Activated naive CD8-positive, alpha-beta T cell treated with anti-CD3 and anti-CD28 coated beads, Interleukin-2, amount 10 ng/mL, durations not matched to agents 7 days and 5 days (primary cell): ENCODE measurements at regions not wholly inside any gene's neighbourhood (a gene's known extent, or its start where the extent isn't known, plus 50 kb on each side); places are given as distances from the start of the nearest gene placed in this dataset.

Experiments used
- ATAC-seq: fragments of 150-1000 bp; cut with Tn5 transposase; one replicate; pipeline ENCODE4 v1.10.0; 2021; ENCODE audit warnings: low read depth, moderate library complexity
- POLR2A ChIA-PET: fragments of 350-600 bp; sonication (Branson Sonifier 250); formaldehyde crosslinking; loops from one replicate; lab custom pipeline; 2021; ENCODE audit warnings: antibody characterized with exemption; lab: Charles Lee
- DNase-seq: peaks from one replicate; pipeline ENCODE4 v3.0.0; 2021
- H3K27ac Mint-ChIP-seq: one replicate; pipeline ENCODE4 v1.8.0; 2022; ENCODE audit warnings: mild to moderate bottlenecking, mixed read lengths
- H3K27me3 Mint-ChIP-seq: one replicate; pipeline ENCODE4 v1.8.0; 2022; ENCODE audit warnings: mild to moderate bottlenecking, moderate library complexity, mixed read lengths
- H3K36me3 Mint-ChIP-seq: one replicate; pipeline ENCODE4 v1.8.0; 2021; ENCODE audit warnings: mild to moderate bottlenecking, mixed read lengths
- H3K4me1 Mint-ChIP-seq: one replicate; pipeline ENCODE4 v1.8.0; 2021; ENCODE audit warnings: mixed read lengths
- H3K4me3 Mint-ChIP-seq: one replicate; pipeline ENCODE4 v1.8.0; 2022; ENCODE audit warnings: mild to moderate bottlenecking, moderate library complexity, mixed read lengths
- H3K9me3 Mint-ChIP-seq: one replicate; pipeline ENCODE4 v1.8.0; 2021; ENCODE audit warnings: mixed read lengths

DNA sequence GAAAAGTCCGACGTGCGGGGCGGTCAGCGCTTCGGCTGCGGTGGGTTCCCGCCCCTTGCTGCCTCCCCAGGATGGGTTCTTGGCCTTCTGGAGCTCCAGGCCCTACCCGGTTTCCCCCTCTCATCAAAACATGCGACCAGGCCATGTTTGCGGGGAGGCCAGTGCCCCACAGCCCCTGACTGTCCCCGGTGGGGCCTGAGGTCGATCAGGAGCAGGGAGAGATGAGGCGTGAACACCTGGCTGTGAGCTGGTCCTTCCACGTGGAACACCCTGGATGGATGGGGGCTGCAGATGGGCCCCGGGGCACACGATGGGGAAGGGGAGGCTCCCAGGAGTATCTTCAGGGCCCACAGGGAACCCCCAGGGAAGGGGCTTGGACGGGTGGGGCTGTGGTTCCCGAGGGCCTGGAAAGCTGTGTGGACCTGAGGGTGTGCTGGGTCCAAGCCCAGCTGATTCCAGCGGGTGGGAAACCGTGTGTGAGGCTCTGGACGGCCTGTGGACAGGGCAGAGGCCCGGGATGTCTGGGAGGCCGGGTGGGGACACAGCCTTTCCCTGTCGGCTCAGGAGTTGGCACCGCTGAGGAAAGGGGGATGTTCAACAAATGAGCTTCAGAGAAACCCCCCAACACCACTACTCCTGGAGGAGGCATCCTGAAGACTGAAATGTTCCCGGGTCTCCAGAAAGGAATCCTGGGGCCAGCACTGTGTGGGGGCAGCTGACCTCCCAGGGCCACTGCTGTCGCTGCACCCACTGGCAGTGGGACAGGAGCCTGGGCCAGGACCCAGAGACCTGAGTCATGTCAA is 187.0 kb upstream of the C14orf180 start:
- peak overlapping the region; percentile 39 for H3K4me3 Mint-ChIP-seq
- ATAC-seq = no peak

DNA sequence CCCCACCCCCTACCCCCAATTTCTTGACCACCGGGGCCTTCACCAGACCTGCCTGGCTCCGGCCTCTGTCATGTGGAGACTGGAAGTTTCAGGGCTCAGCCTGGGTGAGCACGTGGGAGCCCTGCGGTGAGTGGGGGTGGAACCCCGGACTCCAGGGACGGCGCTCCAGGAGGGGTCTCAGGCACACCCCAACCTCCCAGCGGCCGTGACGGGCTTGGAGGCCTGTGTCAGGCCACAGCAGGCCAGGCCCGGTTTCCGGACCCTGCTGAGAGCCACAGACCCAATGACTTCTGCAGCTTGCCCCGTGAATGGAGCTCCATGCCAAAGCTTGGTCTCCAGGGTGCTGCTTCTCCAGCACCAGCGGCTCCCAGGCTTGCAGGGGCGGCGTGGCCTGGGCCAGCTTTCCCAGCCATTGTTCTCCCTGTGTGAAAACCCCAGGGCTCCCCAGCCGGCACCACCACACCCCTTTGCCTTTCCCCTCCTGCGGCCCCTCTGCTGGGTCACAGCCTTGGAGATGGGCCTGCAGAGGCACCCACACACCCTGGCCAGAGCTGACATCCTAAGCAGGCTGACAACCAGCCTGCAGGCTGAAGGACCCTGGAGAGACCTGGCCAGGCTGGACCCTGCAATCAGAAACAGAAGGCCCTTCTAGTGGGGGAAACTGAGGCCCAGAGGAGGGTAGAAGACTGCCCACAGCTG is 186.2 kb upstream of the C14orf180 start:
- Mint-ChIP-seq H3K36me3 (peaks cover 7% of the 10 kb centered on the region), H3K27me3 (no peaks in the 10 kb centered on the region), H3K4me3 (peak overlapping the region; percentile 83), H3K4me1 (peaks cover 36% of the 10 kb centered on the region), H3K9me3 (peaks cover 10% of the 10 kb centered on the region), H3K27ac (peak overlapping the region; percentile 96)
- POLR2A ChIA-PET = no interaction called here
- peak; percentile 37 for DNase-seq
- ATAC-seq = no peak

More for the DNA sequence above, 187.0 kb upstream of the C14orf180 start:
- H3K27ac Mint-ChIP-seq = peak overlapping the region; percentile 63
- POLR2A ChIA-PET = no interaction called here
- H3K36me3 Mint-ChIP-seq = peaks cover 3% of the 10 kb centered on the region
- peak; percentile 28 for DNase-seq
- H3K4me1 Mint-ChIP-seq = peaks cover 36% of the 10 kb centered on the region
- H3K9me3 Mint-ChIP-seq = peaks cover 6% of the 10 kb centered on the region
- H3K27me3 Mint-ChIP-seq = no peaks in the 10 kb centered on the region

DNA sequence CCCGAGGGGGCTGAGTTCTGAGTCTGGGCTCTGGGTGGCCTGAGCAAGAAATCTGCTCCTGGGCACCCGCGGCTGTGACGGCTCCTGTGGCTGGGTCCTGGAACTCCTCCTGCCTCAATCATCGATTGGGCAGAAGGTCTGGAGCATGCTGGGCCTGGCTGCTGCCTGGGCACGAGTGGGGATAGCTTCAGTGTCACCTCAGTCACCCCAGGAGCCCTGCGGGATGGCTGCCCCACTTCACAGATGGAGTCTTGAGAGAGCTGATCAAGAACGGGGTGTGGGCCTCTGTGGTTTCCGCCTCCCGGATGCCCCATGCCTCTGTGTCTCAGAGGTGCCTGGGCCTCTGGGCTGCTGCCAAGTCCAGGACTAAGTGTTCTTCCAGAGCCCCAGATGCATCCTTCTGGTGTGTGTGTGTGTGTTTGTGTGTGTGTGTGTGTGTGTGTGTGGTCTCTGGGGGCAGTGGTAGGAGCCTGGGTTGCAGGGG is 185.6 kb upstream of the C14orf180 start:
- Mint-ChIP-seq H3K27ac (peak overlapping the region; percentile 96), H3K4me1 (peaks cover 36% of the 10 kb centered on the region), H3K4me3 (peak overlapping the region; percentile 83), H3K27me3 (no peaks in the 10 kb centered on the region), H3K9me3 (peaks cover 10% of the 10 kb centered on the region), H3K36me3 (peaks cover 7% of the 10 kb centered on the region)
- ATAC-seq (peak; percentile 89), DNase-seq (peak; percentile 65)
- POLR2A ChIA-PET = no interaction called here

DNA sequence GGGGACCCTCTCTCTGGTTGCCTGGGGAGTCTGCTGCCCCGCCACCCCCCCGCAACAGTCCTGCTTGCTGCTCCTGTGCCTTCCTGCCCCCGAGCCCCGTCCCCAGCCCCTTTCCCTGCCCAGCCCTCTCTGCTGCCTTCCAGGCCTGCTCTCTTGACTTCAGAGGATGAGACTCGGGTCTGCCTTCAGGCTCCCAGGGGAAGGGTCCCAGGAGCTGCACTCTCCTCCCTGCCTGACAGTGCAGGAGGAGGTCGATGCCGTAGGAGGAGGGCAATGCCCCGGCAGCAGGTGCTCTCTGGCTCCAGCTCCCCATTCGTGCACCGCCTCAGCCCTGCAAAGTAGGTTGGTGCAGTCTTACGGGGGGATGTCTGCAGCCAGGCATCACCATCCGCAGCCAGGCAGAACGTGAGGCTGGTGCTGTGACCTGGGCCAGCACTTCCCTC is 185.1 kb upstream of the C14orf180 start:
- POLR2A ChIA-PET = no interaction called here
- peak overlapping the region; percentile 96 for H3K27ac Mint-ChIP-seq
- H3K9me3 Mint-ChIP-seq = peaks cover 10% of the 10 kb centered on the region
- H3K4me3 Mint-ChIP-seq = peak overlapping the region; percentile 83
- ATAC-seq (peak; percentile 1), DNase-seq (no peak)
- H3K4me1 Mint-ChIP-seq = peaks cover 38% of the 10 kb centered on the region
- H3K27me3 Mint-ChIP-seq = no peaks in the 10 kb centered on the region
- H3K36me3 Mint-ChIP-seq = peaks cover 7% of the 10 kb centered on the region

DNA sequence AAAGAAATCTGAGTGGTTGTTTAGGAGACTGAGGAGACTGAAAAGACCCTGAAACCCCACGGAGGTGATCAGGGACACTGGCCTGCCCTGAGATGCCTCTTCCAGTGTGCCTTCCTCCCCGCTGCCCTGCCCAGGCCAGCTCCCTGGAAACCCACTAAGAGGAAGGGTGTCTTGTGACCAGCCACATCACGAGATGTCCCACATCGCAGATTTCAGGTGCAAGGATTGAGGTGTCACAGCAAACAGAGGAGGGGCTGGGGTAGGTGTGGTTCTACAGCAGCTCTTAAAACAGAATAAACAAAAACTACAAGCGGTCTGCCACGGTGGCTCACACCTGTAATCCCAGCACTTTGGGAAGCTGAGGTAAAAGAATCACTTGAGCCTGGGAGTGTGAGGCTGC is 184.3 kb upstream of the C14orf180 start:
- ATAC-seq (no peak), DNase-seq (no peak)
- peaks cover 36% of the 10 kb centered on the region for H3K4me1 Mint-ChIP-seq
- POLR2A ChIA-PET = no interaction called here
- no peak overlapping the region for H3K27ac Mint-ChIP-seq
- no peaks in the 10 kb centered on the region for H3K27me3 Mint-ChIP-seq
- peaks cover 7% of the 10 kb centered on the region for H3K36me3 Mint-ChIP-seq
- peaks cover 10% of the 10 kb centered on the region for H3K9me3 Mint-ChIP-seq
- H3K4me3 Mint-ChIP-seq = no peak overlapping the region

DNA sequence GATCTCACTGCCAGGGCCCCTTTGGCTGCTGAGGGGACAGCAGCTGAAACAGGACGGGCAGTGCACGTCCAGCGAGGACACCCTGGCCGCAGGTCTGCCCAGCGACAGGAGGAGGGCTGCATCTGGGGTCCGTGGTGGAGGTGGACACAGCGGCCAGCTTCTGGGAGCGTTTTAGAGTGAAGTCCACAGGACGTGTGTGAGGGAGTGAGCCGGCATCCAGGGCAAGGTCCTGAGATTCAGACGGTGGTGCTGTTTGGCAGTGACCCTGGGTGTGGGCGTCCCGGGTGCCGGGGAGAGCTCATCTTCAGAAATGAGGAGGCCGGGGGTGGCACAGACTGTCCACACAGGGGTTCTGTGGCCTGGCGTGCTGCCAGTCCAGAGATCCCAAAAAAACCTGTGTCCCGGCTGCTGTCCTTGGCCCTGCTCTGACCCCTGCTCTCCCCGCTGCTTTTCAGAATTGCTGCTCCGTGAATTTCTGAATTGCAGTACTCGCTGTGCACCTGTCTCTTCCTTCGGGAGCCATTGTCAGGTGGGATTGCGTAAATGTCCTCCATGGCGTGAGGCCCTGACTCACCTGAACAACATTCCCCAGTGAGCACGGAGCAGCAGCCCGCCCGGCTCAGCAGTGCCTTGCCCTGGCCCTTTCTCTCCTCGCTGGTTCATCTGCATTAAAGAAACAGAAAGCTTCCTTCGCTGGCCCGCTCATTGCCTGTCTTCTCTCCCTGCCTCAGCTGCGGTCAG is 183.5 kb upstream of the C14orf180 start:
- no peaks in the 10 kb centered on the region for H3K27me3 Mint-ChIP-seq
- POLR2A ChIA-PET = no interaction called here
- ATAC-seq = no peak
- H3K4me3 Mint-ChIP-seq = no peak overlapping the region
- no peak for DNase-seq
- H3K36me3 Mint-ChIP-seq = peaks cover 7% of the 10 kb centered on the region
- H3K4me1 Mint-ChIP-seq = peaks cover 30% of the 10 kb centered on the region
- no peak overlapping the region for H3K27ac Mint-ChIP-seq
- peaks cover 10% of the 10 kb centered on the region for H3K9me3 Mint-ChIP-seq

DNA sequence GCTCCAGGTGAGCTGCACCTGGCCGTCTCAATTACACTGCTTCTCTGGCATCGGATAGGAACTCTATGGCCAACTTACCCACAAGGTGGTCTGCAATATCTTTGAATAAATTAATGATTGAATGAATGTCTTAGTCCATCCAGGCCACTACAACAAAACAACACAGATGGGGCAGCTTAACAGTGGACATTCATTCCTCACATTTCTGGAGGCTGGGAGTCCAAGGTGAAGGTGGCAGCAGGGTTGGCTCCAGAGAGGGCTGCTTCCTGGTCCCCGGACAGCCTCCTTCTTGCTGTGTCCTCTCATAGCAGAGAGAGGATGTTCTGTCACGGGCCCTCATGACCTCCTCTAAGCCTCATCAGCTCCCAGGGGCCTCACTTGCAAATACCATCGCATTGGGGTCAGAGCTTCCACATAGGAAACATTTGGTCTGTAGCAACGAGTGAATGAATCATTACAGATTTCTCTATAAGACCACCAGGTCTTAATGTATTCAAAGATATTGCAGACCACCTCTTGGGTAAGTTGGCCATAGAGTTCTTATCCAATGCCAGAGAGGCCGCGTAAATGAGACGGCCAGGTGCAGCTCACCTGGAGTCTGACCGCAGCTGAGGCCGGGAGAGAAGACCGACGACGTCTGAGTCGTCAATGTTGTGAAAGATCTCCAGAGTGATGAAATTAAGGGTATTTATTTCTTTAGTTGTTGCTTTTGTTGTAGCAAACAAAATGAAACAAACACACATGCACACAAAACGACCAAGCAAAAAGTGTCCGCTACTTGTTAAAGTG is 182.7 kb upstream of the C14orf180 start:
- Mint-ChIP-seq H3K27me3 (no peaks in the 10 kb centered on the region), H3K36me3 (peaks cover 7% of the 10 kb centered on the region), H3K9me3 (peaks cover 10% of the 10 kb centered on the region), H3K27ac (no peak overlapping the region), H3K4me3 (no peak overlapping the region), H3K4me1 (peaks cover 27% of the 10 kb centered on the region)
- ATAC-seq = no peak
- DNase-seq = no peak
- POLR2A ChIA-PET = no interaction called here

DNA sequence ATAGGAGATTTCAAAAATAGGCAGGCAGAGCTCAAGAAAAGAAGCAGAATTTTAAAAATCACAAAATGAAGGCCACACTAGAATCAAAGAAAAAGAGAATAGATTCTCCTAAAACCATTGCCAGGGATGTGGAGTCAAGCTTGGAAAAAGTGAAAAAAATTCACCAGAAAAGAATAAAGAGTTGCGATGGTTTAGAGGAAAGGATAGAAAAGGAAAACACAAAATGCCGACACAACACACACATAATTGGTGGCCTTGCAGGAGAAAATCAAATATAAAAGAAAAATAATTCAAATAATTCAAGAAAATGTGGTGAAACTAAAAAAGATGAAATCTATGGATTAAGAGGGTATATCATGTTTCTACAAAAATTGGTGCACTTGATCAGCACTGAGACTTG is 181.6 kb upstream of the C14orf180 start:
- ATAC-seq (no peak), DNase-seq (no peak)
- Mint-ChIP-seq H3K9me3 (peaks cover 10% of the 10 kb centered on the region), H3K27ac (no peak overlapping the region), H3K36me3 (peaks cover 7% of the 10 kb centered on the region), H3K4me1 (peaks cover 21% of the 10 kb centered on the region), H3K27me3 (no peaks in the 10 kb centered on the region), H3K4me3 (no peak overlapping the region)
- POLR2A ChIA-PET = no interaction called here

DNA sequence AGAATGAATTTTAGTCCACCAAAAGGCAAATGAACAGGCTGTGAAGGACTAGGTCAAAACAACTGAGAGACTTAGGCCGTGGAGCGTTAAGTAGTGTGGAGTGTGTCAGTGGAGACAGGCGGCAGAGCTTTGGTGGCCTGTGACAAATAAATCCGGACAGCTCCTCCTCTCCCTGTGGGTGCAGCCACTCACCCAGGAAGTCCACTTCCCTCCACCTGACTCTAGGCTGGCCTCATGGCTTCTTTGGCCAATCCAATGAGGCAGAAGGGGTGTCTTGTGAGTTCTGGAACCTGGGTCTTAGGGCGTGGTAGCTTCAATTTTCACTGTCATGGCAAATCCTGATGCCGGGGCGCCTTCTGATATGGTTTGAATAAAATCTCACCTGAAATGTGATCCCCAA is 180.9 kb upstream of the C14orf180 start:
- Mint-ChIP-seq H3K36me3 (peaks cover 7% of the 10 kb centered on the region), H3K4me1 (peaks cover 19% of the 10 kb centered on the region), H3K4me3 (no peak overlapping the region), H3K9me3 (peaks cover 10% of the 10 kb centered on the region), H3K27me3 (no peaks in the 10 kb centered on the region), H3K27ac (no peak overlapping the region)
- no peak for DNase-seq
- ATAC-seq = no peak
- POLR2A ChIA-PET = no interaction called here

DNA sequence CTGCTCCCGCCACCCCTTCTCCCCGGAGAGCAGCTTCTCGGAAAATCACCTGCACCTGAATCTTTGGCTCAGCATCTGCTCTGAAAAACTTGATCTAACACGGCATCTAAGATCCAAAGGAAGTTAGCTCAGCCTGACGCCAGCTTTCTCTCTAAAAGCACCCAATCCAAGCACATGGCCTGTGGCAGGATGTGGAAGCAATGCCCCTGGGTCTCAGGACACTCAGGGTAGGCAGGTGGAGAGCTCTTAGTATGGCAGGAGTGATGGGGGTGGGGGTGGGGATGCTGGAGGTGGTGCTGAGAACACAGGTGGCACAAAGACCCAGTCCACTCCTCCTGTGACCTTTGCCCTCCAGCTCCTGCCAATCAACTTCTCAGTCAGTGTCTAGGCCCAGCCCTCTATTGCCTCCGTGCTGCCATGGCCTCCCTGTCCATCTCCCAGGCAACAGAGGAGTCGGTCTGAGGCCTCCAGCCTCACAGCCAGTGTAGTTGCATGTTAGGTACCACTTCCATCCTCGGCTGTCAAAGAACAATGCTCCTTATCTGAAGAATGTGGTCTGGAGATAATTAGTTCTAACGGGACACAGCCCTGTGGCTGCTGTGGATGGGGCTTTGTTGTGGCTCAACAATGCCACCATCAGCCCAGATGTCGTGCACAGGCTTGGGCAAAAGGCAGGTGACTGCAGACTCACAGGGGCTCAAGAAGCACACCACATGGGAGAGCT is 180.0 kb upstream of the C14orf180 start:
- POLR2A ChIA-PET = no interaction called here
- DNase-seq (no peak), ATAC-seq (no peak)
- Mint-ChIP-seq H3K27me3 (no peaks in the 10 kb centered on the region), H3K4me1 (peaks cover 11% of the 10 kb centered on the region), H3K27ac (no peak overlapping the region), H3K36me3 (peaks cover 7% of the 10 kb centered on the region), H3K9me3 (peaks cover 10% of the 10 kb centered on the region), H3K4me3 (no peak overlapping the region)

DNA sequence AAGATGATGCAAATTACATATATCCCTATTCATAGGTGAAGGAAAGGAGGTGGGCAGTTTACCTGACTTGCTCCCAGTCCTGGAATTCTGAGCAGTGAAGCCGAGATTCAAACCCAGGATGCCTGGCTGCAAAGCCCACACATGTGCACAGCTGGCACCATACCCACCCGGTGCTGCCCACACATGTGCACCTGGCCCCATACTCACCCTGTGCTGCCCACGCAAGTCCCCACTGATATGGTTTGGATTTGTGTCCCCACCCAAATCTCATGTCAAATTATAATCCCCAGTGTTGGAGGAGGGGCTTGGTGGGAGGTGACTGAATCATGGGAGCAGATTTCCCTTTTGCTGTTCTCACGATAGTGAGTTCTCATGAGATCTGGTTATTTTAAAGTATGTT is 179.2 kb upstream of the C14orf180 start:
- no peak overlapping the region for H3K27ac Mint-ChIP-seq
- H3K27me3 Mint-ChIP-seq = no peaks in the 10 kb centered on the region
- H3K9me3 Mint-ChIP-seq = peaks cover 10% of the 10 kb centered on the region
- H3K4me3 Mint-ChIP-seq = no peak overlapping the region
- no peak for ATAC-seq
- H3K4me1 Mint-ChIP-seq = peaks cover 10% of the 10 kb centered on the region
- DNase-seq = no peak
- peaks cover 7% of the 10 kb centered on the region for H3K36me3 Mint-ChIP-seq
- POLR2A ChIA-PET = no interaction called here

DNA sequence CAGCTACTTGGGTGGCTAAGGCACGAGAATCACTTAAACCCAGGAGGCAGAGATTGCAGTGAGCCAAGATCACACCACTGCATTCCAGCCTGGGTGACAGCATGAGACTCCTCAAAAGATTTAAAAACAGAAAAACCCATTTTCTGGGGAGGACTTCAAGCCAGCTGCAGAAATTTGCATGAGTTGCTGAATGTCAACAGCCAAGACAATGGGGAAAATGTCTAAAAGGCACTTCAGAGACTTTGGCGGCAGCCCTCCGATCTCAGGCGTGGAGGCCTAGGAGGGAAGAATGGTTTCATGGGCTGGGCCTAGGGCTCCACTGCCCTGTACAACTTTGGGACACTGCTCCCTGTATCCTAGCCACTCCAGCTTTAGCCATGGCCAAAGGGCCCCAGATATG is 177.8 kb upstream of the C14orf180 start:
- H3K9me3 Mint-ChIP-seq = peaks cover 9% of the 10 kb centered on the region
- POLR2A ChIA-PET = no interaction called here
- no peak overlapping the region for H3K27ac Mint-ChIP-seq
- H3K4me3 Mint-ChIP-seq = no peak overlapping the region
- H3K4me1 Mint-ChIP-seq = peaks cover 6% of the 10 kb centered on the region
- ATAC-seq (no peak), DNase-seq (no peak)
- H3K36me3 Mint-ChIP-seq = peaks cover 7% of the 10 kb centered on the region
- H3K27me3 Mint-ChIP-seq = peaks cover under 1% of the 10 kb centered on the region
